Skeletal muscle satellite cell (primary cell): ENCODE measurements at regions not wholly inside any gene's neighbourhood (a gene's known extent, or its start where the extent isn't known, plus 50 kb on each side); places are given as distances from the start of the nearest gene placed in this dataset.
"Not testable (repeated sequence)": the region's sequence is repeated elsewhere in the genome, so short reads cannot be mapped to it uniquely, and the experiment has no call there.

ENCODE experiments used
- H3K27me3 ChIP-seq: 2 replicates; pipeline ENCODE4 v1.7.0; 2013; ENCODE audit warnings: low read length; ENCODE audit not compliant: control insufficient read depth, insufficient read depth
- H3K36me3 ChIP-seq: 2 replicates; pipeline ENCODE4 v1.7.0; 2013; ENCODE audit warnings: mild to moderate bottlenecking, control low read depth, low read length; ENCODE audit not compliant: insufficient read depth
- H3K4me1 ChIP-seq: 2 replicates; pipeline ENCODE4 v1.7.0; 2013; ENCODE audit warnings: low read length; ENCODE audit not compliant: control insufficient read depth, insufficient read depth
- H3K4me2 ChIP-seq: 2 replicates; pipeline ENCODE4 v1.7.0; 2013; ENCODE audit warnings: mild to moderate bottlenecking, low read length
- H3K4me3 ChIP-seq: 2 replicates; pipeline ENCODE4 v1.7.0; 2013; ENCODE audit warnings: low read length
- H3K9ac ChIP-seq: 2 replicates; pipeline ENCODE4 v1.7.0; 2013; ENCODE audit warnings: mild to moderate bottlenecking, low read depth, low read length, moderate library complexity
- H3K9me3 ChIP-seq: replicated peaks from 2 replicates; pipeline ENCODE4 v1.7.0; 2013; ENCODE audit warnings: mild to moderate bottlenecking, control low read depth, low read length

- no peak overlapping the region for H3K4me2 ChIP-seq
- H3K4me3 ChIP-seq = no peak overlapping the region
- H3K36me3 ChIP-seq = no peaks in the 10 kb centered on the region
- H3K9me3 ChIP-seq = no peaks in the 10 kb centered on the region
- no peak overlapping the region for H3K9ac ChIP-seq
- no peaks in the 10 kb centered on the region for H3K4me1 ChIP-seq
- H3K27me3 ChIP-seq = no peaks in the 10 kb centered on the region
Observed at GRCh38 chr6:51161752-51162151, 343.1 kb downstream of the TFAP2B start.

GRCh38 chr6:51163843-51164529, 345.3 kb downstream of the TFAP2B start:
- Histone ChIP-seq H3K27me3 (no peaks in the 10 kb centered on the region), H3K4me3 (no peak overlapping the region), H3K36me3 (no peaks in the 10 kb centered on the region), H3K9me3 (no peaks in the 10 kb centered on the region), H3K4me2 (no peak overlapping the region), H3K9ac (no peak overlapping the region), H3K4me1 (no peaks in the 10 kb centered on the region)

- no peak overlapping the region for H3K4me3 ChIP-seq
- no peak overlapping the region for H3K4me2 ChIP-seq
- no peaks in the 10 kb centered on the region for H3K4me1 ChIP-seq
Observed at GRCh38 chr6:51166914-51167313, 348.2 kb downstream of the TFAP2B start.

GRCh38 chr6:51167468-51167867, 348.8 kb downstream of the TFAP2B start:
- H3K4me3 ChIP-seq = no peak overlapping the region
- H3K4me1 ChIP-seq = no peaks in the 10 kb centered on the region
- H3K9me3 ChIP-seq = no peaks in the 10 kb centered on the region
- H3K36me3 ChIP-seq = no peaks in the 10 kb centered on the region
- H3K27me3 ChIP-seq = no peaks in the 10 kb centered on the region
- H3K9ac ChIP-seq = no peak overlapping the region
- H3K4me2 ChIP-seq = no peak overlapping the region

More at GRCh38 chr6:51166914-51167313, 348.2 kb downstream of the TFAP2B start:
- H3K36me3 ChIP-seq = no peaks in the 10 kb centered on the region
- no peak overlapping the region for H3K9ac ChIP-seq
- H3K9me3 ChIP-seq = no peaks in the 10 kb centered on the region
- no peaks in the 10 kb centered on the region for H3K27me3 ChIP-seq

- no peaks in the 10 kb centered on the region for H3K36me3 ChIP-seq
- peaks cover 3% of the 10 kb centered on the region for H3K9me3 ChIP-seq
- no peak overlapping the region for H3K9ac ChIP-seq
- no peak overlapping the region for H3K4me3 ChIP-seq
- H3K4me2 ChIP-seq = no peak overlapping the region
- no peaks in the 10 kb centered on the region for H3K4me1 ChIP-seq
- no peaks in the 10 kb centered on the region for H3K27me3 ChIP-seq
Observed at GRCh38 chr6:51182827-51183226, 364.2 kb downstream of the TFAP2B start.

- Histone ChIP-seq H3K4me3 (no peak overlapping the region), H3K27me3 (no peaks in the 10 kb centered on the region), H3K9me3 (peaks cover 3% of the 10 kb centered on the region), H3K36me3 (no peaks in the 10 kb centered on the region), H3K4me2 (no peak overlapping the region), H3K4me1 (no peaks in the 10 kb centered on the region), H3K9ac (no peak overlapping the region)
Observed at GRCh38 chr6:51184046-51184445, 365.4 kb downstream of the TFAP2B start.

GRCh38 chr6:51193163-51193562, 374.5 kb downstream of the TFAP2B start:
- H3K4me3 ChIP-seq, H3K9me3 ChIP-seq, H3K27me3 ChIP-seq, H3K4me2 ChIP-seq, H3K9ac ChIP-seq, H3K36me3 ChIP-seq, H3K4me1 ChIP-seq: not testable (repeated sequence)

- no peaks in the 10 kb centered on the region for H3K9me3 ChIP-seq
- no peaks in the 10 kb centered on the region for H3K36me3 ChIP-seq
- peaks cover 3% of the 10 kb centered on the region for H3K4me1 ChIP-seq
- H3K4me2 ChIP-seq = no peak overlapping the region
- H3K4me3 ChIP-seq = no peak overlapping the region
- H3K9ac ChIP-seq = no peak overlapping the region
- H3K27me3 ChIP-seq = no peaks in the 10 kb centered on the region
Observed at GRCh38 chr6:51199105-51199552, 380.5 kb downstream of the TFAP2B start.

- no peaks in the 10 kb centered on the region for H3K9me3 ChIP-seq
- H3K4me2 ChIP-seq = no peak overlapping the region
- H3K9ac ChIP-seq = no peak overlapping the region
- H3K4me3 ChIP-seq = no peak overlapping the region
- no peaks in the 10 kb centered on the region for H3K27me3 ChIP-seq
- peaks cover 3% of the 10 kb centered on the region for H3K4me1 ChIP-seq
- H3K36me3 ChIP-seq = no peaks in the 10 kb centered on the region
Observed at GRCh38 chr6:51199733-51200260, 381.1 kb downstream of the TFAP2B start.

GRCh38 chr6:51200676-51201075, 382.0 kb downstream of the TFAP2B start:
- Histone ChIP-seq H3K4me3 (no peak overlapping the region), H3K36me3 (no peaks in the 10 kb centered on the region), H3K27me3 (no peaks in the 10 kb centered on the region), H3K4me2 (no peak overlapping the region), H3K9me3 (no peaks in the 10 kb centered on the region), H3K9ac (no peak overlapping the region), H3K4me1 (peaks cover 3% of the 10 kb centered on the region)

- not testable (repeated sequence) for H3K9ac ChIP-seq, H3K36me3 ChIP-seq, H3K9me3 ChIP-seq, H3K4me2 ChIP-seq, H3K4me3 ChIP-seq, H3K27me3 ChIP-seq, H3K4me1 ChIP-seq
Observed at GRCh38 chr6:51202653-51203052, 384.0 kb downstream of the TFAP2B start.

GRCh38 chr6:51203504-51203903, 384.8 kb downstream of the TFAP2B start:
- no peaks in the 10 kb centered on the region for H3K36me3 ChIP-seq
- H3K9ac ChIP-seq = no peak overlapping the region
- H3K4me3 ChIP-seq = no peak overlapping the region
- H3K27me3 ChIP-seq = no peaks in the 10 kb centered on the region
- peaks cover 3% of the 10 kb centered on the region for H3K4me1 ChIP-seq
- no peaks in the 10 kb centered on the region for H3K9me3 ChIP-seq
- H3K4me2 ChIP-seq = no peak overlapping the region
